ENCODE measurements at regions not wholly inside any gene's neighbourhood (a gene's known extent, or its start where the extent isn't known, plus 50 kb on each side); places are given as distances from the start of the nearest gene placed in this dataset.

DNA sequence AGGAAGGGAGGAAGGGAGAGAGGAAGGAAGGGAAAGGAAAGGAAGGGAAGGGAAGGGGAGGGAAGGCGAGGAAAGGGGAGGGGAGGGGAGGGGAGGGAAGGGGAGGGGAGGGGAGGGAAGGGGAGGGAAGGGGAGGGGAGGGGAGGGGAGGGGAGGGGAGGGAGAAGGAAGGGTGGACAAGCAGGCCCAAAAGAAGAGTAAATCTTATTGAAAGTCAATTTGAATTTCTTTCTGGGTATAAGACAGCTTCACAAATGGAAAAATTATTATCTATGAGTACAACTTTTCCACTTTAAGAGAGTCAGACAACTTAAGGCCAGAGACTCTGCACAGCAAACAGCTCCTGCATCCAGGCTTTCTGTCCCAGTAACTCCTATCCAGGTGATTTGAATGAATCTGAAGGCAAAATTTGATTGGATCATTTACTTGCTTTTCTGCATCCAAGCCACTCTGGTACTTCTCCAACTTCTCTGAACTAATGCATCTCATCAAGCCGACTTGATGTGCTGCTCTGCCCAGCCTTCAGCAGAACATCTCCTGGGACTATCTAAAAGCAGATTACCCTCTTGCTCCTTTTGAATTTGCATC lies 363.4 kb upstream of the KIF2A start:
- H4K20me1 ChIP-seq (ENCODE audit: insufficient read depth, low read length), result no peaks in the 10 kb centered on the region
- TF ChIP-seq EZH2 (optimal IDR thresholded peaks at IDR 0.05; ENCODE audit: low read depth, low read length) (no peak), EZH2phosphoT487 (IDR thresholded peaks at IDR 0.05; ENCODE audit: low read length) (no peak)
- TF ChIP-seq, protein P1, sequence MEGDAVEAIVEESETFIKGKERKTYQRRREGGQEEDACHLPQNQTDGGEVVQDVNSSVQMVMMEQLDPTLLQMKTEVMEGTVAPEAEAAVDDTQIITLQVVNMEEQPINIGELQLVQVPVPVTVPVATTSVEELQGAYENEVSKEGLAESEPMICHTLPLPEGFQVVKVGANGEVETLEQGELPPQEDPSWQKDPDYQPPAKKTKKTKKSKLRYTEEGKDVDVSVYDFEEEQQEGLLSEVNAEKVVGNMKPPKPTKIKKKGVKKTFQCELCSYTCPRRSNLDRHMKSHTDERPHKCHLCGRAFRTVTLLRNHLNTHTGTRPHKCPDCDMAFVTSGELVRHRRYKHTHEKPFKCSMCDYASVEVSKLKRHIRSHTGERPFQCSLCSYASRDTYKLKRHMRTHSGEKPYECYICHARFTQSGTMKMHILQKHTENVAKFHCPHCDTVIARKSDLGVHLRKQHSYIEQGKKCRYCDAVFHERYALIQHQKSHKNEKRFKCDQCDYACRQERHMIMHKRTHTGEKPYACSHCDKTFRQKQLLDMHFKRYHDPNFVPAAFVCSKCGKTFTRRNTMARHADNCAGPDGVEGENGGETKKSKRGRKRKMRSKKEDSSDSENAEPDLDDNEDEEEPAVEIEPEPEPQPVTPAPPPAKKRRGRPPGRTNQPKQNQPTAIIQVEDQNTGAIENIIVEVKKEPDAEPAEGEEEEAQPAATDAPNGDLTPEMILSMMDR (IDR thresholded peaks at IDR 0.05; ENCODE audit: low read length), result no peak

DNA sequence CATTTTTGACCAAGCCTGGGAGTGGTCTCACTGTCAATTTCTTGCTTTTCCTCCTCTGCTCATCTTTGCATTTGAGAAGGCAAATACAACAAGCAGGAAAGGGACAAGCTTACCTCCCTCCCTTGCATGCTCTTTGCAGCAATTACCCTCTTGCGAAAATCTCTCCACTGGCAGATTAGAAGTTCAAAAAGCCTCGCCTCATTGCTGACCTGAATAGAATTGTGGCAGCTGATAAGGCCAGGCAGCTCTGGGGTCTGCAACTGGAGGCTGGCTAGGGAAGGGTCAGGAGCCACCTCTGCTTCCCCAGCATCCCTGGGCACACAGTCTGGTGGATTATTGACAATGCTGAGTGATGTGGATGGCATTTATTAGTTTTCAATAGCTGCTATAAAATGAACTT lies 362.3 kb upstream of the KIF2A start:
- Histone ChIP-seq H3K4me1 (ENCODE audit: low read length) (no peaks in the 10 kb centered on the region), H3K9ac (ENCODE audit: low read length) (no peak overlapping the region), H3F3A (ENCODE audit: insufficient read depth, low read length) (no peaks in the 10 kb centered on the region), H3K27ac (ENCODE audit: low read length) (no peak overlapping the region), H4K20me1 (ENCODE audit: insufficient read depth, low read length) (no peaks in the 10 kb centered on the region), H3K79me2 (ENCODE audit: low read length) (no peaks in the 10 kb centered on the region), H3K4me2 (ENCODE audit: low read depth, low read length) (no peak overlapping the region), H3K36me3 (replicated peaks; ENCODE audit: insufficient read depth, low read length) (no peaks in the 10 kb centered on the region), H3K9me2 (replicated peaks; ENCODE audit: insufficient read depth, low read length) (no peaks in the 10 kb centered on the region), H3K9me3 (replicated peaks; ENCODE audit: insufficient read depth, low read length) (no peaks in the 10 kb centered on the region), H2AFZ (ENCODE audit: low read length) (no peak overlapping the region), H3K4me3 (ENCODE audit: low read length) (no peak overlapping the region), H3K27me3 (replicated peaks; ENCODE audit: insufficient read depth, low read length) (no peaks in the 10 kb centered on the region)
- no peak for DNase-seq
- TF ChIP-seq EZH2phosphoT487 (IDR thresholded peaks at IDR 0.05; ENCODE audit: low read length) (no peak), EZH2 (optimal IDR thresholded peaks at IDR 0.05; ENCODE audit: low read depth, low read length) (no peak)
- TF ChIP-seq, protein P1 (IDR thresholded peaks at IDR 0.05; ENCODE audit: low read length), result no peak

More for the DNA sequence above, 363.4 kb upstream of the KIF2A start:
- H2AFZ ChIP-seq (ENCODE audit: low read length), result no peak overlapping the region
- H3K27ac ChIP-seq (ENCODE audit: low read length), result no peak overlapping the region
- H3K9ac ChIP-seq (ENCODE audit: low read length), result no peak overlapping the region
- H3K4me3 ChIP-seq (ENCODE audit: low read length), result no peak overlapping the region
- no peaks in the 10 kb centered on the region for H3K9me3 ChIP-seq (replicated peaks; ENCODE audit: insufficient read depth, low read length)
- DNase-seq, result no peak
- H3K4me2 ChIP-seq (ENCODE audit: low read depth, low read length), result no peak overlapping the region
- H3K4me1 ChIP-seq (ENCODE audit: low read length), result no peaks in the 10 kb centered on the region
- H3K36me3 ChIP-seq (replicated peaks; ENCODE audit: insufficient read depth, low read length), result no peaks in the 10 kb centered on the region
- no peaks in the 10 kb centered on the region for H3F3A ChIP-seq (ENCODE audit: insufficient read depth, low read length)
- H3K27me3 ChIP-seq (replicated peaks; ENCODE audit: insufficient read depth, low read length), result no peaks in the 10 kb centered on the region
- no peaks in the 10 kb centered on the region for H3K9me2 ChIP-seq (replicated peaks; ENCODE audit: insufficient read depth, low read length)
- H3K79me2 ChIP-seq (ENCODE audit: low read length), result no peaks in the 10 kb centered on the region

DNA sequence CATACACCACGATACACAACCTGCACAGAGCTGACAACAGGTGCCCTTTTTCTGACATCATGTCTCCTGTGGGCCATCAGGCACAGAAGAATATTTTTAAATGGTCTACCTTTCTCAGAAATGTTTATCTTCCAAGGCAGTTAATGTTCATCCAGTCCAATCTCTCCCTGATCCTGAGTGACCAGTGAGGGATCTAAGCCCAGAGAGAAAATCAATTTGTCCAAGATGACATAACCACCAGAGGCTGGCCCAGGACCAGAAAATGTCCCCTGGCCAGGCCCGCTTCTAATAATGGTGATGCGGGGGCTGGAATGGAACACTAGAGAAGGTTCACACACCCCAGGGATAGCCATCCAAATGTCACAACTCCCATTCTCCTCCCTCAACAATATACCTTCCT lies 357.9 kb upstream of the KIF2A start:
- H3K9me2 ChIP-seq (replicated peaks; ENCODE audit: insufficient read depth, low read length), result no peaks in the 10 kb centered on the region
- no peaks in the 10 kb centered on the region for H3K9me3 ChIP-seq (replicated peaks; ENCODE audit: insufficient read depth, low read length)
- H3K79me2 ChIP-seq (ENCODE audit: low read length), result no peaks in the 10 kb centered on the region
- no peak for DNase-seq
- no peaks in the 10 kb centered on the region for H4K20me1 ChIP-seq (ENCODE audit: insufficient read depth, low read length)
- H3K27ac ChIP-seq (ENCODE audit: low read length), result no peak overlapping the region
- no peaks in the 10 kb centered on the region for H3K27me3 ChIP-seq (replicated peaks; ENCODE audit: insufficient read depth, low read length)
- no peaks in the 10 kb centered on the region for H3K4me1 ChIP-seq (ENCODE audit: low read length)
- H3K9ac ChIP-seq (ENCODE audit: low read length), result no peak overlapping the region
- no peak overlapping the region for H2AFZ ChIP-seq (ENCODE audit: low read length)
- no peak overlapping the region for H3K4me3 ChIP-seq (ENCODE audit: low read length)
- H3K36me3 ChIP-seq (replicated peaks; ENCODE audit: insufficient read depth, low read length), result no peaks in the 10 kb centered on the region
- H3K4me2 ChIP-seq (ENCODE audit: low read depth, low read length), result no peak overlapping the region
- TF ChIP-seq EZH2 (optimal IDR thresholded peaks at IDR 0.05; ENCODE audit: low read depth, low read length) (no peak), EZH2phosphoT487 (IDR thresholded peaks at IDR 0.05; ENCODE audit: low read length) (no peak)
- TF ChIP-seq, protein P1 (IDR thresholded peaks at IDR 0.05; ENCODE audit: low read length), result no peak
- H3F3A ChIP-seq (ENCODE audit: insufficient read depth, low read length), result no peaks in the 10 kb centered on the region
